GM03348 (cell line): ENCODE measurements at regions not wholly inside any gene's neighbourhood (a gene's known extent, or its start where the extent isn't known, plus 50 kb on each side); places are given as distances from the start of the nearest gene placed in this dataset.
"Not testable (repeated sequence)": the region's sequence is repeated elsewhere in the genome, so short reads cannot be mapped to it uniquely, and the experiment has no call there.

Source experiments
- DNase-seq: peaks from one replicate; pipeline ENCODE4 v3.0.0; 2012; ENCODE audit warnings: low spot score

DNA sequence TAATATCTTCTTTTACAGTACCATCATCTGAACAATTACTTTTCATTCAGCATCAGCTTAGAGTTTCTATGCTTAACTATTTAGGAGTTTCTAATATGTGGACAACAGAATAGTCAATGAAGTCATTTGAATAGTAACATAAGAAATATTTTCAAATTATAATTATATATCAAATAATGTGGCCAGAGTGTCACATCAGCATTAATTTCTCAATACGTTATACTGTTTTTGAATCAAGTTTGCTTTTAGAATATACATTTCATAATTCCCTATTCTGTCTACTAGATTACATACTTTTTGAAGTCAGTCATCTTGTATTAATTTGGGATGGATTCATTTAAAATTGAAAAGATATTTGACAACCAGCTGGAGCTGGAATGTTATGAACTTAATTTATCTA is 677.4 kb upstream of the PABPC4L start:
- DNase-seq: no peak

- no peak for DNase-seq
Observed at GRCh38 chr4:134867027-134867426, 665.4 kb upstream of the PABPC4L start.

DNA sequence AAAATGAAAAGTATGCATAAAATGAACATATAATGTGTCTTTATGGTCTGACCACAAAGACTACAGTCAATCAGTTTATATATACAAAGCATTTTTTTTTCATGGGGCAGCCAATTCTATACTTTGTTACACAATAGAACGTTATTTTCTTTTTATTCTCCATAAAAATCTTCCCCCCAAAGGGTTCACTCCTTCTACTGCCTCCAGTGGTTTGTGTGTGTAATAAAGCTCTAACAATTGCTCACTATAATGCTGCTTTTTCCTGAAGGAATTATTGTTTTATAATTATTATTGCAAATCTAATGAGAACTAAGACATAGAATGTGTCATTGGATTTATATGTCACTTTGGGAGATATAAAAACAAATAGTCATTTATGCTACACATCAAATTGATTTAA is 664.1 kb upstream of the PABPC4L start:
- no peak for DNase-seq

DNA sequence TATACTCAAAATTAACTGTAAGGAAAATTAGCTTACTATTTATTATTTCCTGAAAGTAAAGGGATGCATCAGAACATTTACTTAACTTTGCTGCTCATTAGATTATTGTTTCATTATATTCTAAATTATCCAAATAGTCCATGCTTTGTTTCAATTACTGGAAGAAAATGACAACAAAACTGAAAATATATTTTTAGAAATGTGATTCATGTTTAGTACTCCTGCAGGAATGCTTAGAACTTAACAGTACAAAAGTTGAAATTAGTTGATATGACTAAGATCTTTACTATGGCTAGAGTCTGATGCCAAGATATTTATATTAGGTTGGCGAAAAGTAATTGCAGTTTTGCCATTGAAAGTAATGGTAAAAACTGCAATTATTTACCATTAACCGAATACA is 660.5 kb upstream of the PABPC4L start:
- DNase-seq: peak; percentile 1

DNA sequence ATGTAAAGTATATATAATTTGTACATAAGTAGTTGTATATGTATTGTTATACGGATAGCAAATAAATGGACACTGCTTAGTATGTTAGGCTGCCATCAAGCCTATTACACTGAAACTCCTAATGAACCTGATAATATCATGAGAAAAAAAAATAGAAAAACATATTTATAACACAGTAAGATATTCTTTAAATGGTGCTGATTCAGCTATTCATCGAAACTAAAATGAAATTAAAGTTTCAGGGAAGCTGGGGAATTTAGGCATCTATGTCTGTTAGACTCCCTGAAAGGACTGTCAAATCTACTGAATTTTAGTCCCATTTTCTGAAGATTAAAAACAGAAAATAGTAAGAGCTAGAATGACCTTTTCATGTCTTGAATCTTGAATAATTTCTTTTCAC is 647.1 kb upstream of the PABPC4L start:
- no peak for DNase-seq

GRCh38 chr4:134830741-134831140 is 629.2 kb upstream of the PABPC4L start:
- not testable (repeated sequence) for DNase-seq

GRCh38 chr4:134812611-134813010 is 611.0 kb upstream of the PABPC4L start:
- no peak for DNase-seq

DNA sequence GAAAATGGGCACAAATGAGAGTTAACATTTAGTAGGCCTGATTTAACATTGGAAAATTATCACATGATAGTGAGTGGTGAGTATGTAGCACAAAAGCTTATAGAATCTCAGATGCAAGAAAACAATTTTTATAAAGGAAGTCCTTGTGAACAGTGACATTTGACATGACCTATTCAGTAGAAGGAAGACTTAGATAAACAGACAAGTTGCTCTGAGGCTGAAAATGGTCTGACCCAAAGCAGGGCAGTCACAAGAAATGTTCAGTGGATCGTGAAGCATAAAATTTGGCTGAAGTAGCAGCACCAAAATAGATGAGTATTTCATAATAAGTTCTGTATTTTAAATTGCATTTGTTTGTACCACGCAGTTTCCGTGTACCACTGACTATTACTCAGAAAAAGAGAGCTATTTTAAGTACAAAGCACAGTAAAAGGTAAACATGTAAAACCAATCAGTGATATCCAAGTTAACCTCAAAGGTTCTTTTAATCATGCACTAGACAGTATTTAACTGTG is 605.7 kb upstream of the PABPC4L start:
- no peak for DNase-seq

DNA sequence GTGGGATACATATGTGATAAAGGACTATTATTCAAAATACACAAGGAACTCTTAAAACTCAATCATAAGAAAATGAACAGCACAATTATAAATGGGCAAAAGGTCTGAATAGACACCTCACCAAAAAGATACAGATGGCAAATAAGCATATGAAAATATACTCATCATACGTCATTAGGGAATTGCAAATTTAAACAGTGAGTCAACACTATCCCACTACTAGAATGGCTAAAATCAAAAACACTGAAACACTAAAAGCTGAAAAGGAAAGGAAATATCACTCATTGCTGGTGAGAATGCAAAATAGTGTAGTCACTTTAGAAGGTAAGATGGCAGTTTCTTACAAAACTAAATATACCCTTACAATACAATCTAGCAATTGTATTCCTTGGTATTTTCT is 597.0 kb upstream of the PABPC4L start:
- no peak for DNase-seq

GRCh38 chr4:134787315-134787714 is 585.7 kb upstream of the PABPC4L start:
- DNase-seq: no peak

DNA sequence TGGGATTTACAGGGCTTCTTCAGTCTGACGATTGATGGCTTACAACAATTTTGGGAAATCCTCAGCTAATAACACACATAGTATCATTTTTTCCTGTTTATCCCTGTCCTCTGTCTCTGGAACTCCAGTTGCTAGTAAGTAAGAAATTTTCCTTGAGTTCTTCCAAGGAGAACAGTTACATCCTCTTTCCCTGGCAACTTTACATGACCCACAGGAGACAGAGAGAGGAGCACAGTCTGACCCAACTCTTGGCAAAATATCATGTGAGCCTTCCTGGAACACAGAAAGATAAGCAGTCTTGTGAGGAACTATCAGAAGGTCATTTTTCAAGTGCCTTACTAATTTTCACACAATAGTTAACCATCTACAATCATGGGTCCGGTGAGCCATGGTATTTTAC is 578.7 kb upstream of the PABPC4L start:
- DNase-seq: no peak

DNA sequence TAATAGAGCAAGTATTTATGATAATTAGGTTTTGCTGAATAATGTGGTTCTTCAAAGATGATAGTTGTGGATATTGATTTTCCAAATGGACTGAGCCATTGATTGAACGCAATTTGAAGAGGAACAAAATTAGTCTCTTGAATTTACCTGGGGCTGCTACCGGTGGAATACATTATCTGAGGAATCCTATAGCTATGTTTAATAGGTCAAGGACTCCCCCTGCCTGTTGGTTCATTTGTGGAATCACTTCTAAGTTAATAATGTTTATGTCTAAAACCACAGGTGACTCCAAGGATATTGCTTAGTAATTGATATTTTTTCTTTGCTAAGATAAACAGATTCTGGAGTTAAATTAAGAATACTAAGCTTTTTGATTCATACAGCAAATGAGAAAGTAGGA is 576.0 kb upstream of the PABPC4L start:
- no peak for DNase-seq

- DNase-seq: no peak
Observed at GRCh38 chr4:134773497-134774000, 572.0 kb upstream of the PABPC4L start.

- no peak for DNase-seq
Observed at GRCh38 chr4:134762053-134762452, 560.5 kb upstream of the PABPC4L start.

- no peak for DNase-seq
Observed at GRCh38 chr4:134756421-134756820, 554.8 kb upstream of the PABPC4L start.

DNA sequence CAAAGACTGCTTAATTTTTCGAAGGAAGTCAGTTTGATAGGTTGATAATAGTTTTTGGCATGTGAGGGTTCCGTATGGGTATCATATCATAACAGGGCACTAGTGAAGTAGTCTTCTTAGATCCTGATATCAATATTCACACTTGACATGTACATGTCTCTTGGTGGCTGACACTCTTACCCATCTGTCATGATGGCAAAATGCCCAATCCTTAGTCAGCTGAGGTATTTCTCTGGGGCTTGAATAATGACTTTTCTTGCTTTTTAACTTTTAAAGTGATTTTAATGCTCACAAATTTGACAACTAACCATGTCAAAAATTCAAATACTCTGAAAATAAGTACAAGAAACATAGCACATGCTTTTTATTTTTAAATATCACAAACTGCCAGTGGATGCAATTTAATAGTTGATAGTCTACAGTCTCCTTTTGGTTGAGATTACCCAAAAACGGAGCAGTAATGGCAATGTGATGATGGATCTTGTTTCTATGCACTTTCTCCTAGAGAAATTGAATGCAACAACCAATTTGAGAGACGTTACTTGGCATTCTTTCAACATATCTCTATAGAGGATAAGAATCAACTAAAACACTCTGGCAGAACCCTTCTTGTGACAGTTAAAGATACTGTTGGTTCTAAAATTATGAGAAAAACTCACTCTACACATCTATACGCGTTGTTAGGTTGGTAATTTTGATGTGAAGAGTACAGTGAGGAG is 552.9 kb upstream of the PABPC4L start:
- DNase-seq: no peak

DNA sequence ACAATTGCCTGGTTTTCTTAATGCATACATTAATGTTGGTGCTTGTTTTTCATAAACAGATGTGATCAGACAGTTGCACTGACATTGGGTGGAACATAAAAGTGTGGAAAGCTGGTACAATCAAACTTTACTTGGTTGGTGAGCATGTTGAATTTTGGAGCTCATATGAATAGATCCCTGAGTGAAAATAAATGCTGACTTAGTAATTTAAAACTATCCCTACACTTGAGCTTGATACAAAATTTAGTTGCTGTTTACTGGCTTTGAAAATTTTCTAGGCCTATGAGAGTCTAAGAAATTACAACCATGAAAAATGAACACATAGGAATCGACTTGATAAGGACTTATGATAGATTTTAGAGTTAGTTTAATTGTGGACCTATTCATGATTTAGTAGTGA is 551.8 kb upstream of the PABPC4L start:
- no peak for DNase-seq

DNA sequence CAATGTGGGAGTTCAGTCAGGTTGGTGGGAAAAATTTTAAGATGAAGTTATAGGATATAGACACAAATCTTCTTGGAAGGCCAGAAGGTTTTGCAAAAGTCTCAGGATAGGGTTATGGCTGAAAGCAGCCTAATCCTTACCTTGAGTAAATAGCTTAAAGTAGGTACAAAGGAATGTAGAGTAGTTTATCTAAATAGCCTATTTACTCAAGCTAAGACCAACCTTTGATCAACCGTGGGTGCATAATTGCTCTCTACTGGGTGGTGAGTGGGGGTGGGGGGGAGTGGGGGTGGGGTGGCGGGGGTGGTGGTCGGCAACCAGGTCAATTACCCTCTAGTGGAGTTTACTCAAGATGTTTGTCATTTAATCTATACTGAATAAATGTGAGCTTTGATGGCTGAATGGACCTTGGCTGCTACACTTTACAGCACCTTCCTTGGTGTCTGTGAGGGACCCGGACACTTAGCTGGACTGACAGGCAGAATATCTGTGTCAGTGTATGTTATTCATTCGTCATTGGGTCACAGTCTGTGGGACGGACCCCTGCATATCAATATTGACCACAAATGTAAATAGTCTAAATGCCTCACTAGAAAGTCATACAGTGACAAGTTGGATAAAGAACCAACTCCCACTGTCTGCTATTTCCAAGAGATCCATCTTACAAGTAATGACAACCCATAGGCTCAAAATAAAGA is 545.7 kb upstream of the PABPC4L start:
- no peak for DNase-seq

DNA sequence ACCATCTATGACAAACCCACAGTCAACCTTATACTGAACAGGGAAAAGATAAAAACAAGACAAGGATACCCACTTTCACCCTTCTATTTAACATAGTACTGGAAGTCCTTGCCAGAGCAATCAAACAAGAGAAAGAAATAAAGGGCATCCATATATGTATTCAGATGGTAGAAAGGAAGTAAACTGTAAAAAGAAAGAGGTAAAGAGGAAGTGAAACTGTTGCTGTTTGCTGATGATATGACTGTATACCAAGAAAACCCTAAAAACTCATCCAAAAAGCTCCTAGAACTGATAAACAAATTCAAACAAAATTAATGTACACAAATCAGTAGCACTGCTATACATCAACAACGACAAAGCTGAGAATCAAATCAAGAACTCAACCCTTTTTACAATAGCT is 538.7 kb upstream of the PABPC4L start:
- no peak for DNase-seq

DNA sequence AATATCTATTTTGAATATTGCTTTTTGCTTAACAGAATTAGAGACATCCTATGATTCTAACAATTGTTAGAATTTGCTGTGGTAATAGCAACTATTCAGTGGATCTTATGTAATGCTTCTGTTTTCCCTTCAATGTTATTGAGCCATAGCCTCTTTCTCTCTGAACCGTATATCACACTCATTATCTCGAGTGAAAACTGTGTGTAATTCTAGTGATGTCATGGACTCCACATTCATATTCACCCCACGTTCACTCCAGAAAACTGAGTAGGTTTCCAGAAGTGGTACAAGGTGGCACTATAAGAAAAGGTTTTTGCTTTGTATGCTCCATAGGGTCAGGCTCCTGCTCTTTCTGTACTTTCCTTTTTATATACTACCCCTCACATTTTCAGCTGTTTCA is 534.3 kb upstream of the PABPC4L start:
- no peak for DNase-seq

DNA sequence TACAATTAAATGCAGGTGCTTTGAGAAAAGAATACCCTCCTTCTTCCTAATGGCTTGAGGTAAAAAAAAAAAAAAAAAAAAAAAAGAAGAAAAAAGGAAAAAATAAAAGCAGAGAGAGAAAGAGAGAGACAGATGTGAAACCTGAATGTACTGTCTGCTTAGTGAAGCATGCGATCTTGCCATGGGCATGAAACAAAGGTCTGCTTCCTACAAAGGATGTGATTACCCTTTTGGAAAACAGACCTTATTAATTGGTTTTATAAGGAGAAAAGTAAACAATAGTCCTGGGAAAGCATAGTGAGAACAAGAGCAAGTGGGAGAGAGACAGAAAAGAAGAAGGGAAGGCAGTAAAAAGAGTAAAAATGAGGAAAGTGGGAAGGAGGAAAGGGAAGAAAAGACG is 526.1 kb upstream of the PABPC4L start:
- no peak for DNase-seq

GRCh38 chr4:134722306-134722705 is 520.7 kb upstream of the PABPC4L start:
- no peak for DNase-seq

DNA sequence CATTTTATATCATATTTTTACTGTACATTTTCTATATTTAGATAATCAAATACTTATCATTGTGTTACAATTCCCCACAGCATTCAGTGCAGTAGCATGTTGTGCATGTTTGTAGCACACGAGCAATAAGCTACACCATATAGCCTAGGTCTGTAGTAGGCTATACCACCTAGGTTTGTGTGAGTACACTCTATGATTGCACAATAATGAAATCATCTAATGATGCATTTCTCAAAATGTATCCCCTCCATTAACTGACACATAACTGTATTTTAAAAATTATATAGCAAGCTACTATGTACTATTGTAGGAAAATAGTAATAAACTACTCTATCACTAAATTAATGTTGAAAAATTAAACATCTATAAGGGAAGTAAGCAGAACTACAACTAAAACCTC is 518.4 kb upstream of the PABPC4L start:
- DNase-seq: no peak

DNA sequence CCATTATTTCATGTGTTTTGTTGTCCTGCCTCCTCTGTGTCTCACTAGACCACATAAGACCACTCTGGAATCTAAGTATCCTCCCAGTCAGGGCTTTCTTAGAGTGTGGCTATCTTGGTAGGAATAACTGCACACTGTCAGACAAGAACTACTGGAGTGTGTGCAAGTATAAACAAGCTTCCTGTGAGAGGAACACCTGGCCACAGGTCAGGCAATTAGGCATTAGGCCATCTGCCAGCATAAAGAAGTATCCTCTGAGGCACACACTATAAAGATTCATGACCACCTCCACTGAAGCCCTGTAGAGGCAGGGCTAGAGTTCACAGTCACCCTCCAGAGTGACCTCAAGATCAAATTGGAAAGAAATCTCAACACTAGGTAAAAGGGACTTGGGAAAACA is 507.0 kb upstream of the PABPC4L start:
- DNase-seq: no peak
